ENCODE measurements at regions not wholly inside any gene's neighbourhood (a gene's known extent, or its start where the extent isn't known, plus 50 kb on each side); places are given as distances from the start of the nearest gene placed in this dataset.

DNA sequence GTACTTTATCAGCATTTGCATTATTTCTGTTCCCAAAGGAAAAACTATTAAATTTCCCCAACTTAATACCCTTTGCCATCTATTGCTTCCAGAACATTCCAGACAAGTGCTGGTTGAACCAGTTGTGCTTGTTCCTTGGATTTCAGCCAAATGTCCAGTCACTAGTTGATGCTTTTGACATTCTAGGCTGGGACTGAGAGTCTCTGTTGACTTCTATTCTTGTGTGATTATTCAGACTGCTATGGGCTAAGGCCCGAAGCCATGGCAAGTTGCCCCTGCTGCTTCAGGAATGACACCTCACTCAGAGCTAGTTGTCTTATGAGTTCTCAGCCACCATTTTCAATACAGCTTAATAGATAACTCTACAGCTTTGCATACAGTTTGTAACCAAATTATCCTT lies 458.1 kb upstream of the ARGLU1 start:
- Mint-ChIP-seq H3K27me3 (no peaks in the 10 kb centered on the region), H3K36me3 (no peaks in the 10 kb centered on the region), H3K4me1 (no peaks in the 10 kb centered on the region), H3K27ac (no peak overlapping the region), H3K4me3 (peak overlapping the region in 1 of 8 donors; percentile 4), H3K9me3 (peaks cover 0 to 4% (median 0%) of the 10 kb centered on the region in 8 donors)
- DNase-seq: no peak
- intact Hi-C loops (cut with micrococcal nuclease): no loop called here
- no peaks in the 10 kb centered on the region for H3K27me3 ChIP-seq (ENCODE audit: insufficient read depth, low read length)
- no peak overlapping the region for H3K4me3 ChIP-seq (ENCODE audit: low read length in 2 of 2)
- no peaks in the 10 kb centered on the region for H3K4me1 ChIP-seq (ENCODE audit: insufficient read depth, low read length)
- CTCF ChIA-PET (ENCODE audit: partially characterized antibody): no interaction called here
- H3K27ac ChIP-seq (ENCODE audit: low read depth, low read length): no peak overlapping the region
- no peaks in the 10 kb centered on the region for H3K36me3 ChIP-seq (ENCODE audit: insufficient read depth, low read length)
- peaks cover 0 to 3% of the 10 kb centered on the region in 2 donors for H3K9me3 ChIP-seq (ENCODE audit: control insufficient read depth in 1 of 2, low read length in 2 of 2)
- POLR2A ChIA-PET (ENCODE audit: partially characterized antibody): no interaction called here

DNA sequence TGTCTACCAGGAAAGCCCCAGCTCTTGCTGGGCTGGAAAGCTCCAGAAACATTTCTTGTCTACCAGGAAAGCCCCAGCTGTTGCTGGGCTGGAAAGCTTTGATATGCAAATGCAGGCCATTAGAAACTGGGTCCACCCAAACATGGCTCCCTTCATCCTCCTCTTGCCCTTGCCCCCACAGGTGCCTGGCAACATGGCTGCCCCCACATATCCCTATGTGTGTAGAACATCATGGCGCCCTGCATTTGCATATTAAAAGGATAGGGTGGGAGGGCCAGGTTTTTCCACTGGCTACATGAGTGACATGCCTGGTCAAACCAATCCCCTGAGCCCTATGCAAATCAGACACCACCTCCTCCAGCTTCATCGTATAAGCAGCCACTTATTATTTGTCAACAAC lies 455.4 kb upstream of the ARGLU1 start:
- no peak for DNase-seq
- H3K27me3 Mint-ChIP-seq: no peaks in the 10 kb centered on the region
- CTCF ChIA-PET (ENCODE audit: partially characterized antibody): no interaction called here
- Histone ChIP-seq H3K4me1 (ENCODE audit: insufficient read depth, low read length) (no peaks in the 10 kb centered on the region), H3K27me3 (ENCODE audit: insufficient read depth, low read length) (no peaks in the 10 kb centered on the region), H3K36me3 (ENCODE audit: insufficient read depth, low read length) (no peaks in the 10 kb centered on the region), H3K4me3 (ENCODE audit: low read length in 2 of 2) (no peak overlapping the region), H3K9me3 (ENCODE audit: control insufficient read depth in 1 of 2, low read length in 2 of 2) (peaks cover 0 to 3% of the 10 kb centered on the region in 2 donors), H3K27ac (ENCODE audit: low read depth, low read length) (no peak overlapping the region)
- intact Hi-C loops (cut with micrococcal nuclease): no loop called here
- H3K36me3 Mint-ChIP-seq: no peaks in the 10 kb centered on the region
- POLR2A ChIA-PET (ENCODE audit: partially characterized antibody): no interaction called here
- no peak overlapping the region for H3K4me3 Mint-ChIP-seq
- H3K27ac Mint-ChIP-seq: no peak overlapping the region
- H3K4me1 Mint-ChIP-seq: no peaks in the 10 kb centered on the region
- H3K9me3 Mint-ChIP-seq: peaks cover 0 to 4% (median 0%) of the 10 kb centered on the region in 8 donors

DNA sequence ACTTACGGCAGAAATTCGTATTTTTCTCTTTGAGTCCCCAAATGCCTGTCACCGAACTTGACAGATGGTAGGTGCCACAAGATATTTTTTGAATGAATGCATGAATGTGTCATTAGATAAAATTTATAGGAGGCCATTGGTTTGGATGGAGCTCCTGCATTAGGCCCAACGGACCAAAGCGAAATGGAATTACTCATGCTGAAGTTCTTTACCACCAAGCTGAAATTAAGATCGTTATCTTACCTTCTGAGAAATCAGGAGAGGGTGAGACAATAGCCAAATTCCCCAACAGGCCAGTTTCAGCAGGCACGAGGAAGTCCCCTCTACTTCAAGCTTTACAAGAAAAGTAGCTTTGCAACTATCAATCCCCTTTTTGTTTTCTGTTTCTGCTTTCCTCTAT lies 452.5 kb upstream of the ARGLU1 start:
- intact Hi-C loops (cut with micrococcal nuclease): no loop called here
- no peaks in the 10 kb centered on the region for H3K9me3 ChIP-seq (ENCODE audit: control insufficient read depth in 1 of 2, low read length in 2 of 2)
- no peaks in the 10 kb centered on the region for H3K4me1 ChIP-seq (ENCODE audit: insufficient read depth, low read length)
- no peaks in the 10 kb centered on the region for H3K36me3 ChIP-seq (ENCODE audit: insufficient read depth, low read length)
- POLR2A ChIA-PET (ENCODE audit: partially characterized antibody): no interaction called here
- DNase-seq: no peak
- Mint-ChIP-seq H3K4me1 (no peaks in the 10 kb centered on the region), H3K36me3 (no peaks in the 10 kb centered on the region), H3K4me3 (no peak overlapping the region), H3K27me3 (no peaks in the 10 kb centered on the region), H3K9me3 (peaks cover 0 to 4% (median 0%) of the 10 kb centered on the region in 8 donors), H3K27ac (no peak overlapping the region)
- no peak overlapping the region for H3K27ac ChIP-seq (ENCODE audit: low read depth, low read length)
- H3K4me3 ChIP-seq (ENCODE audit: low read length in 2 of 2): no peak overlapping the region
- H3K27me3 ChIP-seq (ENCODE audit: insufficient read depth, low read length): no peaks in the 10 kb centered on the region
- CTCF ChIA-PET (ENCODE audit: partially characterized antibody): no interaction called here

DNA sequence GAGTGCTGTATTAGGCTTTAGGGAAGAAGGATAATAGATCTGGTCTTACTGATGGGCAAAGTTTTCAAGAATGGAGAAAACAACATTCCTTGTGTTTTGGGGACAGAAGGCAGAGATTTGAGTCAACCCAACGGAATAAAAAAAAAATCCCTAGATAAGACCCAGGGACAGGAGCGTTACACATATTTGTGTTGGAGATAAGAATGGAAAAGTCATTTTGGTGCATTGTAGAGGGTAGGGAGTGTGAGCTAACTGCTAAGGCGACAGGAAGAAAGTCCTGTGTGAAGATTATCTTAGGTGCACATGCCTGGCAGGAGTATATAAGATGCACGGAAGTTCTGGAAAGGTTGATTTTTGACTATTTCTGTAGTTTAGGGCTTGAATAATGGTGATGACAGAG lies 450.3 kb upstream of the ARGLU1 start:
- POLR2A ChIA-PET (ENCODE audit: partially characterized antibody): no interaction called here
- H3K36me3 Mint-ChIP-seq: no peaks in the 10 kb centered on the region

DNA sequence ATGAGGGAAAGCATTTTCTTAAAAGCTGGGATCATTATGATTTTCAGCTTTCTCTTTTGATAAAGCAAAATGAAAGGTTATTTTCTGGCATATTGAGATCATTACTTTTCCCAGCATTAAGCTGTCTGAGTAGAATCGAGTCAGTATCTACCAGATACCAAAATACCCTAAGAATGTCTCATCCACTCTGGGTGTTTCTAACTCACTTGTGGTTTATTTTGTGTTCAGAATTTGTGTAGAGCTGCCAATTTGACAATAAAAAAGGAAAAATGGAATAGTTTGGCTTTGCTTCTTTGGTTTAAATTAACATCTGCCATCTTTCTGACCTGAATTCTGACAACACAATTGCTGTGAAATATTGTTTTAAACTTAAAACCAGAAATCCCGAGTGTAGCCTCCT lies 438.7 kb upstream of the ARGLU1 start:
- Histone ChIP-seq H3K27me3 (ENCODE audit: insufficient read depth, low read length) (no peaks in the 10 kb centered on the region), H3K4me1 (ENCODE audit: insufficient read depth, low read length) (no peaks in the 10 kb centered on the region), H3K4me3 (ENCODE audit: low read length in 2 of 2) (no peak overlapping the region), H3K36me3 (ENCODE audit: insufficient read depth, low read length) (no peaks in the 10 kb centered on the region), H3K27ac (ENCODE audit: low read depth, low read length) (no peak overlapping the region), H3K9me3 (ENCODE audit: control insufficient read depth in 1 of 2, low read length in 2 of 2) (no peaks in the 10 kb centered on the region)
- CTCF ChIA-PET (ENCODE audit: partially characterized antibody): no interaction called here
- intact Hi-C loops (cut with micrococcal nuclease): no loop called here
- no peaks in the 10 kb centered on the region for H3K27me3 Mint-ChIP-seq
- no peak for DNase-seq
- no peaks in the 10 kb centered on the region for H3K4me1 Mint-ChIP-seq
- H3K4me3 Mint-ChIP-seq: no peak overlapping the region
- no peaks in the 10 kb centered on the region for H3K9me3 Mint-ChIP-seq
- POLR2A ChIA-PET (ENCODE audit: partially characterized antibody): no interaction called here
- no peak overlapping the region for H3K27ac Mint-ChIP-seq
- H3K36me3 Mint-ChIP-seq: no peaks in the 10 kb centered on the region

More for the DNA sequence above, 450.3 kb upstream of the ARGLU1 start:
- Histone ChIP-seq H3K4me1 (ENCODE audit: insufficient read depth, low read length) (no peaks in the 10 kb centered on the region), H3K27ac (ENCODE audit: low read depth, low read length) (no peak overlapping the region), H3K36me3 (ENCODE audit: insufficient read depth, low read length) (no peaks in the 10 kb centered on the region), H3K4me3 (ENCODE audit: low read length in 2 of 2) (no peak overlapping the region), H3K27me3 (ENCODE audit: insufficient read depth, low read length) (no peaks in the 10 kb centered on the region), H3K9me3 (ENCODE audit: control insufficient read depth in 1 of 2, low read length in 2 of 2) (no peaks in the 10 kb centered on the region)
- no peak overlapping the region for H3K4me3 Mint-ChIP-seq
- CTCF ChIA-PET (ENCODE audit: partially characterized antibody): no interaction called here
- DNase-seq: no peak
- H3K4me1 Mint-ChIP-seq: no peaks in the 10 kb centered on the region
- intact Hi-C loops (cut with micrococcal nuclease): no loop called here
- H3K27me3 Mint-ChIP-seq: no peaks in the 10 kb centered on the region
- no peak overlapping the region for H3K27ac Mint-ChIP-seq
- peaks cover 0 to 3% (median 0%) of the 10 kb centered on the region in 8 donors for H3K9me3 Mint-ChIP-seq

DNA sequence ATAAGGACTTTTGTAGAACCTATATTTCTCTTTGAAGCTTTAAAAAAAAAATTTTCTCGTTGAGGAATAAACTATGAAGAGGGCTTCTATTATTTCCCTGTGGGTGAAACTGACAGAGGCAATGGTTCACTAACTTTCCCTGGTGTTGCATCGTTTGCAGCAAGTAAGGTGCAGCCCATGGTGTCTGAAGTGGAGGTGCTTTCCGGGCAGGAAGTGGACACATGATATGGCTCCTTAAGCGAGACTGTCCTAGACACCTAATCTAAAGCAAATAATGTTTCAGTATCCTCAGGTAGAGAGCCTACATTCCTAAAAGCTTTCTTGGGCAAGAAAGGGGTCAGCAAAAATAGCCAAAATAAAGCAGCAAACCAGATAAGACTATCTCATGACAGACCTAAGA lies 437.6 kb upstream of the ARGLU1 start:
- H3K36me3 ChIP-seq (ENCODE audit: insufficient read depth, low read length): no peaks in the 10 kb centered on the region
- Mint-ChIP-seq H3K27ac (no peak overlapping the region), H3K27me3 (no peaks in the 10 kb centered on the region), H3K9me3 (no peaks in the 10 kb centered on the region), H3K4me1 (no peaks in the 10 kb centered on the region), H3K36me3 (no peaks in the 10 kb centered on the region), H3K4me3 (no peak overlapping the region)
- intact Hi-C loops (cut with micrococcal nuclease): no loop called here
- ChIA-PET CTCF (ENCODE audit: partially characterized antibody) (no interaction called here), POLR2A (ENCODE audit: partially characterized antibody) (no interaction called here)
- H3K9me3 ChIP-seq (ENCODE audit: control insufficient read depth in 1 of 2, low read length in 2 of 2): no peaks in the 10 kb centered on the region
- no peak overlapping the region for H3K4me3 ChIP-seq (ENCODE audit: low read length in 2 of 2)
- no peaks in the 10 kb centered on the region for H3K27me3 ChIP-seq (ENCODE audit: insufficient read depth, low read length)
- no peak overlapping the region for H3K27ac ChIP-seq (ENCODE audit: low read depth, low read length)
- H3K4me1 ChIP-seq (ENCODE audit: insufficient read depth, low read length): no peaks in the 10 kb centered on the region
- DNase-seq: no peak

DNA sequence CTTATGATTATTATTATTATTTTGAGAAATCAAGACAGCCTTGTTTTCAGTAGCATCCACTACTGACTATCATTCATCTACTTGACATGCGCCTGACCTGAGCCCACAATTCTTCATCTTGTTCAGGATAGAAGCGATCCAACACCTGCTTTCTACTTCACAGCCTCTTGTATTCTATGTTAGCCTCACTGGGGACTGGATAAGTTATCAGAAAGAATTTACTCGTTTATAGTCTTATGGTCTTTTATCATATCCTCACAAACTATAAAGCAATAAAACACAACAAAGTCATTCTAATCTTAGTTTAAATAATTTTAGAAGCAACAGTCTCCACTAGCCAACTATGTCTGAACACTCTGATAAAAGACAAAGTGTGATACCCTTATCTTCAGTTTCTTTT lies 436.0 kb upstream of the ARGLU1 start:
- Histone ChIP-seq H3K9me3 (ENCODE audit: control insufficient read depth in 1 of 2, low read length in 2 of 2) (no peaks in the 10 kb centered on the region), H3K4me3 (ENCODE audit: low read length in 2 of 2) (no peak overlapping the region), H3K36me3 (ENCODE audit: insufficient read depth, low read length) (no peaks in the 10 kb centered on the region), H3K4me1 (ENCODE audit: insufficient read depth, low read length) (no peaks in the 10 kb centered on the region), H3K27ac (ENCODE audit: low read depth, low read length) (no peak overlapping the region), H3K27me3 (ENCODE audit: insufficient read depth, low read length) (no peaks in the 10 kb centered on the region)
- Mint-ChIP-seq H3K36me3 (no peaks in the 10 kb centered on the region), H3K27me3 (no peaks in the 10 kb centered on the region), H3K9me3 (peaks cover 0 to 3% (median 0%) of the 10 kb centered on the region in 8 donors), H3K27ac (no peak overlapping the region), H3K4me1 (no peaks in the 10 kb centered on the region), H3K4me3 (no peak overlapping the region)
- ChIA-PET CTCF (ENCODE audit: partially characterized antibody) (no interaction called here), POLR2A (ENCODE audit: partially characterized antibody) (no interaction called here)
- intact Hi-C loops (cut with micrococcal nuclease): no loop called here
- no peak for DNase-seq

DNA sequence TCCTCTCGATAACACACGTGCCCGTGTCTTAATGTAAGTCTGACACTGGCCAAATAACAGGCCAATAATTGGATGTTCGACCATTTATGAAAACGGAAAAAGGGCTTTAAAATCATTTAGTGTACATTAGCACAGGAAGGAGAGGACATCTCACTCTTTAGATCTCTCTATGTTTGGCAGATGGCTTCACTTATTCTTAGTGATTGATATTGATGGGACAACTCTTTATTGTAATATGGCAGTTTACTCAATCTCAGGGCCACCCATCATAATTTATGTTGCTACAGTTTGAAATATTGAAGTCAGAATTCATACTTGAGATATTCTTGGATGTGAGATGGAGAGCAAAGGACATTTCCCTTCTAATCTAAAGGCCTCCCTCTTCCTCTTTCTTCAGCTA lies 430.7 kb upstream of the ARGLU1 start:
- Mint-ChIP-seq H3K36me3 (no peaks in the 10 kb centered on the region), H3K4me3 (no peak overlapping the region), H3K4me1 (no peaks in the 10 kb centered on the region), H3K27ac (no peak overlapping the region), H3K9me3 (peaks cover 0 to 5% (median 0%) of the 10 kb centered on the region in 8 donors), H3K27me3 (no peaks in the 10 kb centered on the region)
- H3K36me3 ChIP-seq (ENCODE audit: insufficient read depth, low read length): no peaks in the 10 kb centered on the region
- no peak overlapping the region for H3K27ac ChIP-seq (ENCODE audit: low read depth, low read length)
- H3K9me3 ChIP-seq (ENCODE audit: control insufficient read depth in 1 of 2, low read length in 2 of 2): no peaks in the 10 kb centered on the region
- no peaks in the 10 kb centered on the region for H3K4me1 ChIP-seq (ENCODE audit: insufficient read depth, low read length)
- CTCF ChIA-PET (ENCODE audit: partially characterized antibody): no interaction called here
- POLR2A ChIA-PET (ENCODE audit: partially characterized antibody): no interaction called here
- DNase-seq: no peak
- no peaks in the 10 kb centered on the region for H3K27me3 ChIP-seq (ENCODE audit: insufficient read depth, low read length)
- intact Hi-C loops (cut with micrococcal nuclease): no loop called here
- H3K4me3 ChIP-seq (ENCODE audit: low read length in 2 of 2): no peak overlapping the region

Measured in CD4-positive, alpha-beta memory T cell (primary cell).